GM12865 (cell line): ENCODE measurements at regions not wholly inside any gene's neighbourhood (a gene's known extent, or its start where the extent isn't known, plus 50 kb on each side); places are given as distances from the start of the nearest gene placed in this dataset.

Experiments
- DNase-seq: peaks from one replicate; pipeline ENCODE4 v3.0.0; 2010; ENCODE audit warnings: low read depth
- H3K4me3 ChIP-seq: 2 replicates; pipeline ENCODE4 v1.5.1; 2011; ENCODE audit warnings: mild to moderate bottlenecking, low read depth, low read length, control low read depth
- TF ChIP-seq, protein P1 (sequence below): IDR thresholded peaks from 2 replicates; pipeline ENCODE4 v1.5.1; 2011; ENCODE audit warnings: low read length, control low read depth, low read depth, inconsistent platforms; ENCODE audit not compliant: insufficient read depth; ENCODE audit errors: missing control alignments

DNA sequence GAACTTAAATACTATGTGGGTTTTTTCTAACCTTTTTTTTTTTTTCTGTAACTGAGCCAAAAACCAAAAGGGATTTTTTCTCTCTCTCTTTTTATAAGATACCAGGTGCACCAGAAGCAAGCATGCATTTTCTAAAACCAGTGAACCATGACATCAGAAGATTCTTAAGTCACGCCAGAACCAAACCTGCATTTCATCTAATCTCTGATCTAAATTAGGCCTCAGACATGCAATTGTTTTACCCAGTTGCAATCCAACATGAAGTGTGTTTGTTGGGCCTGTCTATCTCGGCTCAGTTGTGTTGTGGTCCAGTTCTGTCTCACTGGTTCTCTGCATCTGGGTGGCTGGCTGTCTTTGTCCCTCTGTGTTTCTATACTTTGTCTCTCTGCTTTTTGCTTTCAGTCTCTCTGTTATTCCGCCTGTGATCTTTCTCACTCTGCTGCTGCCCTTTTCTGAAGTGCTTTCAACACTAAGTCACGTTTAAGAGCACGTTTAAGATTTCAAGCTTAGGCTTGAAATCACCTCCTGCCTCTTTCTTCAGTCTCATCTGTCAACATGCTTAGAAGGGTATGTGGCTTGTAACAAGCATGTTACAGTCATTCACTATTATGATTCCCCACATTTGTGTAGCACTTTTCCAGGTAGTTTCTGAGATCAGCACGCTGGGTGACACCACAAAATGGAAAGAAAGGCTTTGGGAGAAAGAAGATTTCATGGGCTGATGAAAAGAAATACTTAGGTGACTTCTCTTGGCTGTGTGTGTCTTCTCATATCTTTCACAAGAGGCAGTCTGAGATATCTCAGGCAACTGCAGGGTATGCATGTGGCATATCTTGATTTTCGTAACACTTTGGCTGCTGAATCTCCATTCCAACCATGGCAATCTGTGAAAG, 488.9 kb downstream of the SHISA9 start:
- peak overlapping the region; percentile 30 for H3K4me3 ChIP-seq
- DNase-seq, result peak; percentile 88
- TF ChIP-seq, protein P1, sequence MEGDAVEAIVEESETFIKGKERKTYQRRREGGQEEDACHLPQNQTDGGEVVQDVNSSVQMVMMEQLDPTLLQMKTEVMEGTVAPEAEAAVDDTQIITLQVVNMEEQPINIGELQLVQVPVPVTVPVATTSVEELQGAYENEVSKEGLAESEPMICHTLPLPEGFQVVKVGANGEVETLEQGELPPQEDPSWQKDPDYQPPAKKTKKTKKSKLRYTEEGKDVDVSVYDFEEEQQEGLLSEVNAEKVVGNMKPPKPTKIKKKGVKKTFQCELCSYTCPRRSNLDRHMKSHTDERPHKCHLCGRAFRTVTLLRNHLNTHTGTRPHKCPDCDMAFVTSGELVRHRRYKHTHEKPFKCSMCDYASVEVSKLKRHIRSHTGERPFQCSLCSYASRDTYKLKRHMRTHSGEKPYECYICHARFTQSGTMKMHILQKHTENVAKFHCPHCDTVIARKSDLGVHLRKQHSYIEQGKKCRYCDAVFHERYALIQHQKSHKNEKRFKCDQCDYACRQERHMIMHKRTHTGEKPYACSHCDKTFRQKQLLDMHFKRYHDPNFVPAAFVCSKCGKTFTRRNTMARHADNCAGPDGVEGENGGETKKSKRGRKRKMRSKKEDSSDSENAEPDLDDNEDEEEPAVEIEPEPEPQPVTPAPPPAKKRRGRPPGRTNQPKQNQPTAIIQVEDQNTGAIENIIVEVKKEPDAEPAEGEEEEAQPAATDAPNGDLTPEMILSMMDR, result no peak

DNA sequence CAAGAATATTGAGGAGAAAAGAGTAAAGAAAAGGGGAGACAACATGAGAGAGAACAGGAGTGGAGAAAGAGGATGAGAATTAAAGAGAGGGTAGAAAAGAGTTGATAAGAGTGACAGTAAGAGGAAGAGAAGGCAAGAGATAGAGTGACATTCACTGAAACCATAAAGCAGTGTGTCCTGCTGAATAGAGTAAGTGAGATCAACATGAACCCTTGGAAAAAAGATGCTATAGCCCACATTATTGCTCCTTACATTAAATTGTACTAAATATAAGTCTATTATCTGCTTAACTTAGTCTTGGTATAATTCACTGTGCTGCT, 489.5 kb downstream of the SHISA9 start:
- no peak for DNase-seq
- TF ChIP-seq, protein P1, result no peak
- peak overlapping the region; percentile 30; the same call in 1 of the 2 replicates for H3K4me3 ChIP-seq

DNA sequence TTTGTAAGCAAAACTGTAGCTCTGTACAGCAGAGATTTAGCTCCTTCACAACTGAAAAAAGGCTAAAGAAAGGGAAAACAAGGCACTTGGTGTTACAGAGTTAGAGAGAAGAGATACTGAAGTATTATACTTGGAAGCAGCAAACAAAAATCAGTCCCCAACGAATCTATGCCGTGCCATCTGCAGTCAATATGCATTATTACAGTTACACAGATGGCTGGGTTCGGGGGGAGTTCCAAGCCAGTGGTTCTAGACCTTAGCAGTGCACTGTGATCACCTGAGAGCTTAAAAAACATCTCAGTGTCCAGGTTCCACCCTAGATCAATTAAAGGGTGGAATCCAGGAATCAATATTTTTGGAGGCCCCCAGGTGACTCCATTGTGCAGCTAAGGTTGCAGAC, 489.9 kb downstream of the SHISA9 start:
- TF ChIP-seq, protein P1, result no peak
- peak; percentile 65 for DNase-seq
- no peak overlapping the region for H3K4me3 ChIP-seq

DNA sequence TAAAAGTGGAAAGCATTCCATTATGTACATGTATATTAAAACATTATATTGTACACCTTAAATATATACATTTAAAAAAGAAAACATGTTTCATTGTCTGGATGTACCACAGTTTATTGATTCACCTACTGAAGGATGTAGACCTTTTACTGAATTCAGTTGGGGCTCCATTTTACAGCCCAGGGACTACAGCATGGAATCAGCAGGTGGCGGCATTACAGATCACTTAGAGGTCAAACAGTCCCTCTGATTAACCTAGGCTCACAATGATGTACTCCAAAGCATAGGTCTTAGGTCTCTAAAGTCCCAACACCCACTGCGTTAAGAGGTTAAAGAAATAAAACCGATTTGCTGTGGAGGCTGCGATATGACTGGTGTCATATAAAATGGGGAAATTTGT, 490.9 kb downstream of the SHISA9 start:
- no peak overlapping the region for H3K4me3 ChIP-seq
- DNase-seq, result no peak
- TF ChIP-seq, protein P1, result no peak

DNA sequence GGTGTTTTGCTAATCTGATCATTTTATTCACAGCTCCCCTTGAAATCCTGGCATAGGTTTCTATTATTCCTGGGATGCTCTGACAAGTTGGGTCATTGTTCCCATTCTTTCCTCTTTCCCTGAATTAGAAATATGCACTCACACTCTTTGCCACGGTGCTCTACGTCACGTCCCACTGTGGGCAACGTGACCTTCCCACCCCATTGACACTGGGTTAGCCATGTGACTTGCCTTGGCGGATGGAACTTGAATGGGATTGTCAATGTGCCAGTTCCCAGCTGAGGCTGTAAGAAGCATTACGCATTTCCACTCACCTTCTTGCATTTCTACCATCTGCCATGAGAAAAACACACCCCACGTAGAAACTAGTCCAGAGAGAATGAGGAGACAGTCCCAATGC, 492.4 kb downstream of the SHISA9 start:
- H3K4me3 ChIP-seq, result no peak overlapping the region
- TF ChIP-seq, protein P1, result no peak
- no peak for DNase-seq

DNA sequence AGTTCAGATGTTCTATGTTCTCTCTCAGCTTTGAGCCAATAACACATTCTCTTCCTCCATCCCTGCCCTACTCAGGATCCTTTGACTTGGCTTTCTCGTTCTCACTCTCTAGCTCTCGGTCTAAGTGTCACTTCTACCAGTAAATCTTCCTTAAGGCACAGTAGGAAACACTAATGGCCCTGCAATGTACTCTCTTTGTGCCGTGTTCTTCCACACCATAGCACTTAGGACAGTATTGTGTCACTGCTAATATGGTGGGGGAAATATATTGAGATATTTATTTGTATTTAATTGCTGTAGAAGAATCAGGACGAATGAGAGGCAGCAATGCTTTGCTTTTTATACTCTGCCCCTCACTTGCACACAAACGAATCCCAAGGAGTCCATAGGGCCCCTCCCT, 493.1 kb downstream of the SHISA9 start:
- DNase-seq, result no peak
- TF ChIP-seq, protein P1, result no peak

DNA sequence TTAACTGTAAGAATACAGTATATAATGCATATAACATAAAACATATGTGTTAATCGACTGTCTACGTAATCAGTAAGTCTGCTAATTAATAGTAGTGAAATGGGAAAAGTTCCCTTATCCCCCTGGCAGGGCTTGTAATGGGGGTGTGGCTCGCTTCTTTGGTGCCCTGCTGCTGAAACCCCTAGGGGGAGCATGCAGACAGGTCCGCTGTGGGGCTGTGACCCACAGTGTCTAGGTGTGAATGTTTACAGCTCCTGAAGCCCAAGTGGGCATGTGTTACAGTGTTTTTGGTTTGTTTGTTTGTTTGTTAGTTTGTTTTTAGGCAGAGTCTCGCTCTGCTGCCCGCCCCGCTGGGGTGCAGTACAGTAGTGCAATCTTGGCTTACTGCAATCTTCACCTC, 495.7 kb downstream of the SHISA9 start:
- TF ChIP-seq, protein P1, result no peak
- no peak overlapping the region for H3K4me3 ChIP-seq
- DNase-seq, result no peak

More for the DNA sequence above, 493.1 kb downstream of the SHISA9 start:
- no peak overlapping the region for H3K4me3 ChIP-seq
